ENCODE measurements at regions not wholly inside any gene's neighbourhood (a gene's known extent, or its start where the extent isn't known, plus 50 kb on each side); places are given as distances from the start of the nearest gene placed in this dataset.

DNA sequence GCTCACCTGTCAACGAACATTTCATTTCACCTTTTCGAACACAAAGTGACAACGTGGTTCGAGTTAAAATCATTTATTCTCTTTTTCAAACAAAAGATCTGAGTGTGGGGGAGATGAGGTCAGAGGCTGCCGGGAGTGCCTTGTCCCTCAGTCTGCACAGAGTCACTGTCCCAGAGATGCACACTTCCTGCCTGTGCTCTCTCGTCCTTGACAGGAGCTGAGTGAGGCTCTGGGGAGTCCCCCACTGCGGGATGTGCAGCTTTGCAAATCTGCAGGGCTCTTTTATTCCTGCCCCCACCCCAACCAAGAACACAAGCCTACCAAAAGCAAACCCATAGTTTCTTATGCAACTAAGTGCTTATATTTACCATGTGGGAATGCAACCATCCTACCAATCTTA is 497.8 kb downstream of the EIPR1 start:
- no peak overlapping the region for H3K4me3 ChIP-seq (ENCODE audit: low read depth, low read length)

DNA sequence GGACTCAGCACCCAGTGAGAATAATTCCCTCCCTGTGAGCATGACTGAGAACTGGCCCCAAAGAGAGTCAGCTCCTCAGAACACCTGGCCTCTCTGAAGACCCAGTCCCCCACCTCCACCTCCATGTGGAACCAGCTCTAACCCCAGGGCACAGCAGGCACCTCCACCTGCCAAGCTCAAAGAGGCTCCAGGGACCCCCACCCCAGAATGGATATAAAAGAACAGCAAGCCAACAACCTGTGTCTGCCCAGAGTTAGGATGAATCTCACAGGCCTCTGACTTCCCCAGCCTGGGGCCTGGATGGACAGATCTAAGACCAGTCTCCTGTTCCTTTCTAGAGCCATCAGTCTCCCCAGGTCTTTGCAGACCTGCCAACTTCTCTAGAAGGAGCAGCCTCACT is 498.5 kb downstream of the EIPR1 start:
- no peak overlapping the region for H3K4me3 ChIP-seq (ENCODE audit: low read depth, low read length)

DNA sequence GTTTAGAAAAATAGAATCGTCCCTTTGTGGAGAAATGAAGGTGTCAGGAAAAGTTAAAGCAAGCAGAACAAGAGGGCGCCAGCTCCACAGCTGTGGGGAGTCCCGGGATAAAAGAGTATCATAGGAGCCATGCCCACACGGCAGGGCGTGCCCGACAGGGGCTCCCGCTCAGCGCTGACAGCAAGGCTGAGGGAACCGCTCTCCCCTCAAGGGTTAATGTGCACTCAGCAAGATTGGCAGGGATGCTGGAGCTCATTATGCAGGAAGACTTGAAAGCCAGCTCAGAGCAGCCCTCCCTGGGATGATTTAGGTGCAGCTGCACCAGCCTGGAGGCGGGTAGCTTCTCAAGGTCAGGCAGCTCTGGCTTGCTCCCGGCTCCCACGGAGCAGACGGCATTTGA is 500.2 kb downstream of the EIPR1 start:
- H3K4me3 ChIP-seq (ENCODE audit: low read depth, low read length): no peak overlapping the region

DNA sequence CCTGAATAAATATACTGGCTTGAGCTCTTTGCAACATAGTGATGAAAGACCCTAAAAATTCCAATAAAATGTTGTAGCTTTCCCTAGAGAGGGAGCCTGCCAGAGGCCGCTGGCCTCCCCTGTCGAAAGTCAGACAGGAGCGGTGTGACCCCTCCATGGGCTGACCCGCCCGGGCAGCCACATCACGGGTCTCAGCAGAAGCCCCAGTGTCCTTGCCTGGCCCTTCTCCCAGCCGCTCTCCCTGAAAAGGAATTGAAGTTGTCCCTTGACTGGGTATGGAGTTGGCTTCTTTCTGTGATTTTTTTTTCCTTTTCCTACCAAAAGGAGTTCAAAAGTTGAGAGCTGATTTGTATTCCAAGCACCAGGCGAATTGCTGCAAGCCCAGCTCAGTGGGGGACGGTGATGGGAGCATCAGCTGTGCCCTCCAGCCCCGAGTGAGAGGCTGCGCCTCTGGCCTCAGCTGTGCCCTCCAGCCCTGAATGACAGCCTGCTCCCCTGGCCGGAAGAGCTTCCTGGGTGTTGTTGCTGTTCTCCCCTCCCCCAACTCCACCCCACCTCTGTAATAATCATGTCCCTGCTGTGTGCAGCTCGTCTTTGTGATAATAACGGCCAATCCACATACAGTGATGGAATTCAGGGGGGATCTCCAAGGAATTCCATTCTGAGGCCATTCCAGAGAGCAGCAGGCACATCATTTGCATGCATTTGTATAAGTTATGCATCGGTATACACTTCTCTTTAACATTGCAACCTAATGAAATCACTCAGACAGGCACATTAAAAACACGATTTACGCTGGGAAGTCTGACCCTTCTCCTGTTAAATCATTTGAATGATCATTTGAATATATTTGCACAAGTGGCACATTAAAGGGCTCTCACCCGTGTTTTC is 501.0 kb downstream of the EIPR1 start:
- no peak overlapping the region for H3K4me3 ChIP-seq (ENCODE audit: low read depth, low read length)

DNA sequence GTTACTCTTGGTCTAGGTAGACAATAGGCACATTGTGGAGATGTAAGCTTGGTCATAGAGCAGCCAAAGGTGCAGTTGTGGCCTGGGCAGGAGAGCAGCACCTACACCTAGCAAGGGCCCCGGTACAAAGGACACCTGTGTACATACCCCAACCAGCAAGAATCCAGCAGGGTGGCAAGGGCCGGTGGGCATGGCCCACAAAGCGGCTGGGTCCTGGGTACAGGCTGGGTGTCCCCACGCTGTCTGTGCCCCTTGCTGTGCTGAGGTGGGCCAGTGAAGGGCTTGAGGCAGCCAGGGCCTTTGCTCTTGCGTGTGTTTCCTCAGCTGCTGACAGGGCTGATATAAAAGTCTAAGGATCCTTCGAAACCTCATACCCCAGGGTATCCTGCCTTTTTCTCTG is 501.8 kb downstream of the EIPR1 start:
- H3K4me3 ChIP-seq (ENCODE audit: low read depth, low read length): no peak overlapping the region

DNA sequence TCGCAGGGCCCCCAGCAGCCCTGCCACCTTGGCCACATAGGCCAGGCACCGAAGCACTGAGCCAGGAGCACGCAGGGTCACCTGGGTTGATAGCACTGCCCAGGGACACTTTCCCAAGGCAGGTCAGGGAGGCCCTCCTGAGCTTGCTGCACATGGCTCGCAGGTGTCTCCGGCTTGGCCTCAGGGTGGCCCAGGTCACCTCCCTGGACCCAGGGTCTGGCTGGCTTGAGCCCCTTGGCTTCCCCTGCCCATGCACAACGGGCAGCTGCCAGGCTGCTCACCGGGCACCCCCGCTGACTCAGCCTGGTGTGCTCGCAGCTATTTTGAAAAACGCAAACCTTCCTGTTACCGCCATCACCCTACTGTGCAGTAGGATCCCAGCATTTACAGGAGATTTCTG is 502.3 kb downstream of the EIPR1 start:
- no peak overlapping the region for H3K4me3 ChIP-seq (ENCODE audit: low read depth, low read length)

DNA sequence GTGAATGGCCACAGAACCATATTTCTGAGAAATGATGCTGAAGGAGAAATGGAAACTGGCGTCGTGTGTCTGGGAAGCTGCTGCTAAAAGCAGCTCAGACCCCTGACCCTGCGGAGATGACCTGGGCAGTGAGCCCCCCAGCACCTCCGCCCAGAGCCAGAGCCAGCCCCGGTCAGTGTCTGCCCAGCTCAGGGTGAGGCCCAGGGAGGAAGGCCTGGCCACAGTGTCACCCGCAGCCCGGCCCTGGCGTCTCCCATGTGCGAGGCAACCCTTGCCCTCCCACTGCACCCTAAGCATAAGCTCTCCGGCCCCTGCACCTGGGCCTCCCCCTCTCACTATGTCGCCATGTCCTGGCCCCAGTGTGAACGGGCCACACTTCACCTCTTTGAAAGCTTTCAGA is 502.8 kb downstream of the EIPR1 start:
- H3K4me3 ChIP-seq (ENCODE audit: low read depth, low read length): no peak overlapping the region

DNA sequence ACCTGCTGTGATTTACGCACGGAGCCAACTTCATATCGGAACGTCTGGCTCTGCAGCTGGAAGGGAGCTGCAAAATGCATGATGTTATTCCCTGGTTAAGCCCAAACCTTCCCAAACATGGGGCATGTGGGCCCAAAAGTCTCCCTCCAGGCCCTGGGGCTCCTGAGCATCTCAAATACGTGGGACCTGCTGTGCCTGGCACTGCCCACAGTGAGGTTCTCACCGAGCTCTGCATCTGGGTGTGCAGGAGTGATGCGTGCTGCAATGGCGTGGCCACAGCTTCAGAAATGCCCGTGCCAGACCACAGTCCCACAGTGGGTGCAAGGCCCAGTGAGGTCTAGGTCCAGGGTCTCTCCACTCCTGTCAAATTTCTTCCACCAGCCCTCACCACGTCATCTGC is 503.3 kb downstream of the EIPR1 start:
- H3K4me3 ChIP-seq (ENCODE audit: low read depth, low read length): no peak overlapping the region

DNA sequence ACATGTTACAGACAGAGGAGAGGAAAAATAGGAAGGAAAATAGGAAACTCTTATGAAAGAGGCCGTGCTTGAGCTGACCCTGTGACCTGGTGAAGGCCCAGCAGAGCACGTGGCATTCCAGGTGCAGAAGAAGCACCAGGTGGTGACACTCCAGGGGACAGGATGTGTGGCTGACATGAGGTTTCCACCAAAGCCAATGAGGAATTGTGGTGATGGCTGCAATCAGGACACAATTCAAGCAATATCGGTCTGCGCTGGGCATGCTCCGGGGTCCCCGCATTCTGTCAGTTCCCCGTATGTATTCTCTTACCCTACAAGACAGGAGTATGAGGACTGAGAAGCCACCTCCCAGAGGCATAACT is 504.2 kb downstream of the EIPR1 start:
- no peak overlapping the region for H3K4me3 ChIP-seq (ENCODE audit: low read depth, low read length)

DNA sequence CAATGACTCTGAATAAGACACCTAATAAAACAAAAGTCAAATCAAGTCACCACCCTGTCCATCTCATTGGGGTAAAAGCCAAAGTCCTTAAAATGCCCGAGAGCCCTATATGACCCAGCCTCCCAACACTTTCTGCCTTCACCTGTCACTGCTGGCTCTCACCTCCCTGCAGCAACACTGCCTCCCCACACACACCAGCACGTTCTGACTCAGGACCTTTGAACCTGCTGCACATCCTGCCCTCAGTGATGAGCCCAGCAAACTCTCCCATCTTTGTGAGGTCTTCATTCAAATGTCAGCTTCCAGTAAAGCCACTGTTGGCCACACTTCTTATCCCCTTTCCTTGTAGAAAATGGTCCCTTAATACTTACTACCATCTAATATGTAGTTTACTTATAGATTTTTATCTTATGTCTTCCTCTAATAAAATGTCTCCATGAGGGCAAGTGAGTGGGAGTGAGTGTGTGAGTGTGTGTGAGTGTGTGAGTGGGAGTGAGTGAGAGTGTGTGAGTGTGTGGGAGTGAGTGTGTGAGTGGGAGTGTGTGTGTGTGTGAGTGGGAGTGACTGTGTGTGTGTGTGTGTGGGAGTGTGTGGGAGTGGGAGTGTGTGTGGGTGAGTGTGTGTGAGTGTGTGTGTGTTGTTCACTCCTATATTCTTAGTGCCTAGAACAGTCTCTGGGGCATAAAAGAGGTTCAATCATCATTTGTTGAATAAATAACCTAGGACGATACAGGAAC is 504.7 kb downstream of the EIPR1 start:
- H3K4me3 ChIP-seq (ENCODE audit: low read depth, low read length): no peak overlapping the region

DNA sequence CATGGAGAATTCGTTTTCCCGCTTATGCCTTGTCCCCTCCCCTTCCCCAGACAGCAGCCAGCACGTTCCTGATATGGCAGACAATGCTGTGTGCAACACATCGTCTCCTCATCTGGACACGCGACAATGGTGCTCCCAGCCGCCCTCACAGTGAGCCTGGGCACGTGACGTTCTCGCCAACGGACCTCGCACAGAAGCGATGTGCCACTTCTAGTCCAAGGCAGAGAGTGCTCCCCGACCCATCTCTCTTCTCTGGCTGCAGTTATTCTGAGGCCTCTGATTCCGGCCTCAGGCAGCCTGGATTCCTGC is 505.4 kb downstream of the EIPR1 start:
- H3K4me3 ChIP-seq (ENCODE audit: low read depth, low read length): no peak overlapping the region

DNA sequence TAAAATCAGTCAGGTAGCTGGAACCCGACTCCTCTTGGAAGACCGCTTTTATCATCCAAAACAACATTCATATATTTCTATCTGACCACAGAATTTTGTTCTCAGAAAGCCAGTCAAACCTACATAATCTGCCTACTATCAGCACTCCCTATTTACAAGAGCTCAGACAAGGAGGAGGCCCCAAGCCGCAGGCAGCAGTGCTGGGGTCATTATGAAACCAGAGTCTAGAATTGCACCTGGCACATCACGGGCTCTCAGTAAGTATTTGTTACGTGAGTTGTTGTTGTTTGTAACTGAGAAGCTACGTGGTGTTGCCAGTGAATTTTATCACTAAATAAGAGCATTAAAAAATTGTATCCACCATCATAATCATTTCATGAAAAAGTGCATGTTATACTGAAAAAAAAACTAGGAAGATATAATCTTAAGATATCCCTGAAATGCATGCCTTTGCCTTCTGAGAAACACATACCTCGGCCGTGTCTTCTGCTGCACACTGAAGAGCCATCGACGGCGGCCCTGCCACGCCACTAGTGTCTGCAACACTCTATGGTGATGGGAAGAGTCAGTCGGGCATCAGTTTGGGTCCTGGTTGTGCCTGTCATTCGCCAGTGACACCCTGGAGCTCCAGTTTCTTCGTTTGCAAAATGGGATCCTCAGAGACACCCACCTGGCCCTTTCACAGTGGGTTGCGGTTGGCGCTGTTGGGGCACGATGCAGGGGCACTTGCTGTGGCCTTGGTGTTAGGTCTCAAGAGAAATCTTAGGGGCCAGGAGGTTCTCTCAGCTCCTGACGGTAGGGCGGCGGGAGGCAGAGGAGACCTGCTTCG is 505.9 kb downstream of the EIPR1 start:
- H3K4me3 ChIP-seq (ENCODE audit: low read depth, low read length): no peak overlapping the region

DNA sequence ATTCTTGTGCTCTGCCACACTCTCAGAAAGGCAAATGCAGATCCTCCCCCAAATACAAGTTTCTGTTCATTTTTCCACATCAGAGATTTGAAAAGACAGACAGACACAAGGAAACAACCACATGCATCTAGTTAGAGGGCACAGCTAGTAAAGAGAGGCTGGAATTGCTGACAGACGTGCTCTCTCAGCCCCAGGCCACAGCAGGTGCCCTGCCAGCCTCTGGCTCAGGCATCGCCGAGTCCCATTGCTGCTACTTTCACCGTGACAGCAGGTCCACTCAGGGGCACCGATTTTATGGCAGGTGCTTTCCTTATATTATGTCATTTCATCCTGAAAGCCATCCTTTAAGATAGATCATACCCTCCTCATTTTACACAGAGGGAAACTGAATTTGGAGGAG is 507.5 kb downstream of the EIPR1 start:
- no peak overlapping the region for H3K4me3 ChIP-seq (ENCODE audit: low read depth, low read length)

DNA sequence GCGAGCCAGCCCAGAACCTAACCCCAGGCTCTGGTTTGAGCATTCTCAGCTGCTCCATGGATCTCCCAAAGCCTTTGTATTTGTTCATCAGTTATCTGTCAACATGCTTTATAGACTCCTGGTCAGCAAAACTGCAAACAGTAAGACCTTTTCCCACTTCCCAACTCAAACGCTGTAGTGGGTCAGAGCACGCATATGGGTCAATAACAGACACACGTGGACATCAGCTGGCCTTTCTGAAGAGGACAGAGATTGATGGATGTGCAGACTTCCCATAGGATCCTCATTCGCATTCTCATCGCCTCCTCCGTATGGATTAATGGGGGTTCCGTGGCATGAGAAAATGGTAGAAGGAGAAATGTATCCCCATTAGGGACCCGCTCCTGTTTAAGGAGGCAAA is 508.1 kb downstream of the EIPR1 start:
- no peak overlapping the region for H3K4me3 ChIP-seq (ENCODE audit: low read depth, low read length)

DNA sequence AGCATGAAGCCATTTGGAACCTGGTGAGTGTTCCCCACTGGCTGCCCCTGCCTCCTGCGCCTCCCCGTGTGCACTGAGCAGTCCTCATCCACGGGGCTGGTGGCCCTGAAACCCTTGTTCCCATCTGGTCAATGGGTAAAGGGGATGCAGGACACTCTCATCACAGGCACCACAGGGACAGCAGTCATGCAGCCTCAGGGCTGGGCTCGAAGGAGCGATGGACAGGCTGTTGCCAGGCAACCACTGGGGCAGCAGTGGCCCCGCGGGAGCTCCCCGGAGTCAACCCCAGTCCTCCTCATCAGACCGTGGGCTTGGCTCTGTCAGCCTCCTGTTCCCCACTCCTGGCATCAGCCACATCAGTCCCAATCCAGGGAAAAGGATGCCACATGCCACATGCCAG is 509.5 kb downstream of the EIPR1 start:
- no peak overlapping the region for H3K4me3 ChIP-seq (ENCODE audit: low read depth, low read length)

DNA sequence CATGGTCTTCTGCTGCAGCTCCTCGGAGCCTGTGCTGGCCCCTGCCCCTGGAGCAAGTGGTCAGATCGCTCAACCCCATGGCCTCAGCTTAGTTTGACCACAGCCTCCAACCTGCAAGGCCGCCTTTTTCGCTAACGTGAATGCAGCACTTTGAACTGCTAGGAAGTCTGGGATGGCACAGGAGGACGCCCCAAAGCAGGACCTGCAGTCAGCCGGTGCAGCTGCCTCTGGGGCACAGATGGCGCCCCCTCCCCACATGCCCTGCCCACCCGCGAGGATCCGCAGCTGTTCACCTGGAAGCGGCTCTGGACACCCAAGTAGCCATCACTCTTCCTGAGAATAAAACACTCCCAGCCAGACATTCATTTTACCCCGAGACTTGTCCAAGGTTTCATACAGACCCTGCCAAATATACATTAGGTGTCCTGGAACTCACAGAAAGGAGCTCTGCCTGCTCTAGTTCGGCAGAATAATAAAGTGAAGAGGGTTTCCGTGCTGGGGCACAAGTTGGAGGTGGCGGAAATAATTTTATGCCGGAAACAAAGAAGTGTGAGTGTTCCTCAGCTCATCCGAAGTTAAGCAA is 510.1 kb downstream of the EIPR1 start:
- H3K4me3 ChIP-seq (ENCODE audit: low read depth, low read length): no peak overlapping the region

DNA sequence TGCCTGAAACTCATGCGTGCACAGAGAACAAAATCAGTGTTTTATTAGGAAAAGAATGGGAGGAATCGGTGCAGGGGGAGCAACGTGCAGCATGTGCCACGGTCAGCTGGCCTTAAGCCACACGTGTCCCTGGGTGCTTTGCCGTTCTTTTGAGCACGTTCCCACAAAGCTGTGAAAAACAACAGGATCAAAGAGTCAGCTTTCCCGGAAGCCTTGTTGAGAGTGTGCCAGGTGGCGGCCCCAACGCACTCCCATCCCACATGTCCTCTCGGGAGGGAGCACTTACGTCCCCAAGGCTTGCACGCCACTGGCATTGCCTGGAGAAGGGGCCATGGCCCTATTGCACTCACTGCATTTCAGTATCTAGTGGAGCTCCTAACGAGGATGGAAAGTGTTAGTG is 511.2 kb downstream of the EIPR1 start:
- no peak overlapping the region for H3K4me3 ChIP-seq (ENCODE audit: low read depth, low read length)

DNA sequence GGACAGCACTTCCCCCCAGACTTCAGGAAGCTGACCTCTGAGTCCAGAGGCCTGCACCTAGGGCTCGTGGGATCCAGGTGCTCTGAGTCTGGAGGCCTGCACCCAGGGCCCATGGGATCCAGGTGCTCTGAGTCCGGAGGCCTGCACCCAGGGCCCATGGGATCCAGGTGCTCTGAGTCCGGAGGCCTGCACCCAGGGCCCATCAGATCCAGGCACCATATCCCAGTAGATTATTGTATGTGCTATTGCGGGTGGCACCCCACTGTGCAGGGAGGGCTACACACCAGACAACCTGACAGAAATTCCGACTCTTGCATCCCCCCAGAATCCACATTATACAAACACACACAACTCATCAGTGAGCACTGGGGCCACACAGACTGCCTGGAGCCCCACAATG is 515.2 kb downstream of the EIPR1 start:
- H3K4me3 ChIP-seq (ENCODE audit: low read depth, low read length): no peak overlapping the region

DNA sequence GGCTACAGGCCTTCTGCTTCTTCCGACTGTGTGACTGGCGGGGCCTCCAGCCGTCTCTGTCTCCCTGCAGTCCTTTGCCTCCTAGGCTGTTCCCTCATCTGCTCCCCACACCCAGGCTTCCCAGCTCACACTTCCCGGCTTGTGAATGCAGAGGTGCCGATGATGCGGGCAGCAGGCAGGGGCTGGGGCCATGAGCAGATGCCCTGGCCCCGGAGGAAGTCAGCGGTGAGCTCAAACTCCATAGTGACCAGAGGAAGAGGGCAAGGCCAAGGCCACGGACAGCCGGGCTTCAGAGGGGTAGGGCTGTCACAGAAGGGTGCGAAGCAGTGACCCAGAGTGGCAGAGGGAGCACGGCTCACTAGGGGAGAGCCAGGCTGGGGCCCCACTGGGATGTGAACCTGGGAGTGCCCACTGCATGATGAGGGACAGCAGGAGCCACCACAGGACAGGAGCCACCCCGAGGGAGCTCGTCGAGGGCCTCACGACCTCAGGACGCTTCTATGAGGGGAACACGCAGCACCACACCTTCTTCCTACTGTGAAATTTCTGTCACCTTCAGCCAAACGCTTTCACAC is 515.9 kb downstream of the EIPR1 start:
- no peak overlapping the region for H3K4me3 ChIP-seq (ENCODE audit: low read depth, low read length)

DNA sequence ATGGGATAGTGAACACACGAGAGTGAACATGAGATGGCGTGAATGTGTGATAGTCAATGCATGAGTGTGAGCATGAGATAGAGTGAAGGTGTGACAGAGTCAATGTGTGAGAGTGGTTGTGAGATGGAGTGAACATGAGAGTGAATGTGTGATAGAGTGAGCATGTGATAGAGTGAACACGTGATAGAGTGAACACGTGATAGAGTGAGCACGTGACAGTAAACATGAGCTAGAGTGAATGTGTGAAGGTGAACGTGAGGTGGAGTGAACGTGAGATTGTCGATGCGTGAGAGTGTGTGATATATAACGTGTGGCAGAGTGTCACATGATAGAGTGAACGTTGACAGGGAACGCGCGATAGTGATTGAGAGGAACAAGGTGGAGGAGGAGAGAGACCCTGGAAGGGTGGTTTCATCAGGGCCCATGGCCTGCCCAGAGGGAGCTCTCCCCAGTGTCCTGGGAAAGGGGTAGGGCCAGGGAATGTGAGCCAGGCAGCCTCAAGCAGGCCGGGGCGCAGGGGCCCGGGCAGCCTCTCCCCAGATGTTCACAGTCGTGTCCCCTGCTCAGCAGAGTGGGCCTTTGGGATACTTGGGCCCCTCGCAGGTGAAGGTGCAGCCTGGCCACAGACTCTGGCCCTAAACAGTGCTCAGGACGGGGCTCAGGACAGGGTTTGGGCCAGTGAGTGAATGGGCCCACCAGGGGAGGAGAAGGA is 516.9 kb downstream of the EIPR1 start:
- no peak overlapping the region for H3K4me3 ChIP-seq (ENCODE audit: low read depth, low read length)

All from iPS-11a (cell line).